ENCODE measurements at regions not wholly inside any gene's neighbourhood (a gene's known extent, or its start where the extent isn't known, plus 50 kb on each side); places are given as distances from the start of the nearest gene placed in this dataset.

DNA sequence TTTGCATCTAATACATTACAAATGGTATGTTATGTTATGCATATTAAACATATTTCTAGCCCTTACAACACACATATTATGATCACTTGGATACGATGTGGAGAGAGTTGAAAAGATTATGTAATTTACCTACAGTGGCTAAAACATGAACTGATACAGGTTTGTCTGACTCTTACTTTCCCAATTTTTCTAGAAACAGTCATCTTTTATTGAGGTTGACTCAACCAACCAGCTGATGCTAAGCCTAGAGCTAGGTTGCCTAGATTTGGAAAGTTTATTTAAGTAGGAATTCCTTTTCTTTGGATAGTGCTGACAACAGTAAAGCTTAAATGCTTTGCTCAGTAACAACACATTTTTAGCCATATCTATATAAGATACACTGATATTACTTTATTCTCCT, 1215.1 kb downstream of the ADGRL3 start:
- no peak for DNase-seq

DNA sequence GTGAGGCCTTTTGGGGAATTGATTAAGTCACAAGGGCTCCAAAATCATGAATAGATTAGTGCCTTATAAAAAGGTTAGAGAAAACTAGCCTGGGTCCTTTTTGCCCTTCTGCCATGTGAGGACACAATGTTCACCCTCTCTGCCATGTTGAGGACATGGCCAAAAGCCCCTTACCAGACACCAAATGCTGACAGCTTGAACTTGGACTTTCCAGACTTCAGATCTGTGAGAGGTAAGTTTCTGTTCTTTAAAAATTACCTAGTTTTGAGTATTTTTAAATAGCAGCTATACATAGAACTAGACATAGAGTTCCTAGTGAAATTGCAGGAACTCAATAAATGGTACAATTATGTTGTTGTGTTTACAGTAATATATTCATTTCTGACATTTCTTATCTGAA, 1214.4 kb downstream of the ADGRL3 start:
- no peak for DNase-seq

DNA sequence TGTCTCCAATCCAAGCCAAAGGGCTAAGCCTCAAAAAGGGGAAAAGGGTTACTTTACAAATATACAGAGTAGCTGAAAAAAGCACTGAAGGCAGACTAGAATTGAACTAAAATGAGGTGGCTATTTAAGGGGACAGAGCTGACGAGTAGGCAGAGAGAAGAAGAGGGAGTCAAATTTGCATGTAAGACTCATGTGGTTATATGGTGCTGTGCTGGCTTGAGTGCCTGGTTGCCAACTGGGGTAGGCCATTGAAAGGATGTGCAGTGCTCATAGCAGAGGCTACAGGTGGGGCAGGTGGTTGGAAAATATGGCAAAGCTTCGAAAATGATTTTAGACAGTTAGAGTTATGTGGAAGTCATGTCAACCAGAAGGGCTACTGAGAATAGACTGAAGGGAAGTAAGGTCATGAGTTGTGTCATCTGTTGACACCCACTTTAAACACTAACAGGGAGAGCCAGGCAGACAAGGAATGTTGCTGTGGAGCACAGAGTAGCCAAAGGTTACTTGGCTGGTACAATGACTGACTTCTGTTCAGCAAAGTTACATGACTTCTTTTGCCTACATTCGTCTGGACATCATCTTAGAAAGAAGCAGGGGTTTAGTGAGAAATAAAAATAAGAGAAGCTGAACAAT, 1210.4 kb downstream of the ADGRL3 start:
- no peak for DNase-seq

DNA sequence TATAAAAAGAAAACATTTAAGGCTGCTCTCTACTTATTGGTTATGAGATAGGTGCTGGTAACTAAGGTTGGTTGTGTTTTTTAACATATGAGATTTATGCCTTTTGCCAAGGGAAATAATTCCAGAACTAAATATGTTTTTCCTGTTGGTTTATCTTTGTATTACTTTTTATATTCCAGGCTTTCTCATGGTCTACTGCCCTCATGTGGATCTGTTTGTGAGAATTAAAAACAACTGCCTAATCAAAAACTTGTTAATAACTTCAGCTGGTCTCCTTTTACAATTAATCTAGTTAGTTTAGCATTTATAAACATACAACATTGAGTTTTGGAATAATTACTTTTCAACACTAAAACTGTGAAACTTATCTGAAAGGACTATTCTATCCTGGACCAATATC, 1208.3 kb downstream of the ADGRL3 start:
- no peak for DNase-seq

DNA sequence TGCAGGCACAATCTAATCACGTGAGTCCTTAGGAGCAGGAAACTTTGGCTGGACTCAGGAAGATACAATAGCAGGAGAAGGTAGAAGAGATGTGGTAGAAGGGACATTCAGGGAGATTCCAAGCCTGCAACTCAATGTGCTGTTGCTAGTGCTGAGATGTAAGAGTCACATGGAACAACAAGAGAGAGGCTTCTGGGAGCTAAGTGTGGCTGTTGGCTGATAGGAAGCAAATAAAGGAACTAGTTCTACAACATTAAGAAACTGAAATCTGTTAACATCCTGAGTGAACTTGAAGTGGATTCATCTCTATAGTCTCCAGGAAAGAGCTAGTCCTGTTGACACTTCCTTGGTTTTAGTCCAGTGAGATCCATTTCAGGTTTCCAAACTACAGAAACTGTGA, 1207.4 kb downstream of the ADGRL3 start:
- no peak for DNase-seq

DNA sequence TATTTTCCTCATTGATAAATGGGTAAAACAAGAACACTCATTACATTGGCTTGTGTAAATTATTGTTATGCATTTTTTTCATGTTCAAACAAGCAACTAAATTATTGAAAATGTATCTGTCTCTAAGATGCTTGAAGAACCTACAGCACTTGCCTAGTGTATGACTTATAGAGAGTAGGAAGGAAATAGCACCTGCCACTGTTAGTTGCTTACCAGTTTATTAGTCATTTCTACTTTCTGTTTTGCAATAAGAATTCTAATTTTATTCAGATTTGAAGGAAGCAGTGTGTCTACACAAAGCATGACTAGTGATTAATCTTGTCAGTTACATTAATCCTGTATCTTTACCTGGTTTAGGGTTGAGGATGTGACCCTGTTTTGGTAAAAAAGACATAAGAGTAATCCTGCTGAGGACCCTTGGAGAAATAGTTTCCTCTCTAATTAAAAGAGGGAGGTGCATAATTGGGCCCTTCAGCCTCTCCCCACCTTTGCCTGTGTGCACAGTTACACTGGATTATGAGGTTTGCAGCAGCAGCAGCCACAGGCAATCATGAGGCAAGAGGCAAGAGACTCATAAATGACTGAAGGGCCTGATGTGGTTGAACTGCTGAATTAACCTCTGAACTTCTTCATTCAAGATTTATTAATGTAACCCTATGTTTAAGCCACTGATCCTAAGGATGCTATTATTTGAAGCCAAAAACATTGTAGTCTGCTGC, 1202.1 kb downstream of the ADGRL3 start:
- DNase-seq = no peak

DNA sequence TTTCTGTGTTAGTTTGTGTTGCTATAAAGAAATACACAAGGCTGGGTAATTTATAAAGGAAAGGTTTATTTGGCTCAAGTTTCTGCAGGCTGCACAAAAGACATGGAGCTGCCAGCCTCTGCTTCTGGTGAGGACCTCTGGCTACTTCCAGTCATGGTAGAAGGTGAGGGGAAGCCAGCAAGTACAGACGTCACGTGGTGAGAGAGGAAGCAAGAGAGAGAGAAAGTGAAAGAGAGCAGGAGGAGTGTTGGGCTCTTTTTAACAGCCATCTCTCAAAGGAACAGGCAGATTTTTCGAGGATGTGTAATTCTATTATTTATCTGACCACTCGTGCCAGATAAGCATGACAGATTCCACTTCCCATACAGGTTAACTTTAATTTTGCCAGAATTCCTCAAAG, 1199.1 kb downstream of the ADGRL3 start:
- DNase-seq = no peak

DNA sequence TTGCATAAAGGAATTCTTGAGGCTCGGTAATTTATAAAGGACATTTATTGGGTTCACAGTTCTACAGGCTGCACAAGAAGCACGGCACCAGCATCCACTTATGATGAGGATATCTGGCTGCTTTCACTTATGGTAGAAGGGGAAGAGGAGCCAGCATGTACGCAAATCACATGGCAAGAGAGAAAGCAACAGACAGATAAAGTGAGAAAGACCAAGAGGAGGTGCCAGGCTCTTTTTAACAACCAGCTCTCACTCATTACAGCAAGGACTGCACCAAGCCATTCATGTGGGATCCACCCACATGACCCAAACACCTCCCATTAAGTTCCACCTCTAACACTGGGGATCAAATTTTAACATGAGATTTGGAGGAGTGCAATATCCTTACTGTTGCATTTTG, 1198.2 kb downstream of the ADGRL3 start:
- no peak for DNase-seq

DNA sequence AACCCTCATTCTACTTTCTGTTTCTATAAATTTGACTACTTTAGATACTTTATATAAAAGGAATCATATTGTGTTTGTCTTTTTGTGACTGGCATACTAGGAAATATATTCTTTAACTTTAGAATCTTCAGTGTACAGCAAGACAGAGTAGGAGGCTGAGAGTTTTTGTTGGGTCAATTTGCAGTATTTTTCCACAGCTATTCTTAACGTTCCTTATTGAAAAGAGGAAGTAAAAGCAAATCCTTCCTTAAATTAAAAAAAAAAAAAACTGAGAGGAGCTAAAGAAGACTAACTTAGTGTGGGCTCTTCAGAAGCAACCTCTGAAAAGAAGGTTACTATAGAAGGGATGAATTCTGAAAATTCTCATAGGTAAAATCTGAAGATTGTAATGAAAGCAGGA, 1194.6 kb downstream of the ADGRL3 start:
- DNase-seq = no peak

DNA sequence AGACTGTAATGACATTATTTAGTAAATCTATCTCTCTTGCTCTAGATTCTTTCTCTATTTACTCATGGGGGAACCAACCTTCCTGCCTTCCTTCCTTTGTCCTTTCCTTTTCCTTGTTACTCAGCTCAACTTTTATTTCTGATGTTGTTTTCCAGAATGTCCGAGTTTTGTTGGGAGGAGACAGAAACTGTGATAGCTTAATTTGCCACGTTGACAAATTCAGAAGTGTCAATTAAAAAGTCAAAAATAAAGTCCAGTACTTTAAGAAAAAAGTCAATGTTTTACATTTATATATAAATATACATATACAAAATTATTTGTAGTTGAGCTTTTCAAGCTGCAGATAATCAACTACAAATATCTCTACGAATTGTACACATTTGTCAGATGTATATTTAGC, 1187.7 kb downstream of the ADGRL3 start:
- no peak for DNase-seq

DNA sequence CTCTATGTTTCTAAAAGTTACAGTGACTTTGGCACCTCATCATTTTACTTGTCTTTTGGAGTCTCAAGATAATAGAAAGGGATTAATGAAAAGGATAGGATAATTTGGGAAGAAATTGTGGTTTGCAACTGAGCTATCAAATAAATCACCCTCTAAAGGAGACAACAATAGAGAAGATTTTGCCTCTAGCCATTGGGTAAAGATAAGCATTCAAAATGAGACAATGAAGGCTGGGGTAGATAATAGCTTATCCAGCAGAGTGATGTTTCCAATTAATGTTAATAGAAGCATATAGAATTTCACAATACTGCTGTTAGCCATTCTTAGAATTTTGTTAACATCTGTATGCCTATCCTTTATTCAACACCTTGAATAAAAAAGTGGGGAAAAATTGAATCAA, 1177.6 kb downstream of the ADGRL3 start:
- DNase-seq = no peak

DNA sequence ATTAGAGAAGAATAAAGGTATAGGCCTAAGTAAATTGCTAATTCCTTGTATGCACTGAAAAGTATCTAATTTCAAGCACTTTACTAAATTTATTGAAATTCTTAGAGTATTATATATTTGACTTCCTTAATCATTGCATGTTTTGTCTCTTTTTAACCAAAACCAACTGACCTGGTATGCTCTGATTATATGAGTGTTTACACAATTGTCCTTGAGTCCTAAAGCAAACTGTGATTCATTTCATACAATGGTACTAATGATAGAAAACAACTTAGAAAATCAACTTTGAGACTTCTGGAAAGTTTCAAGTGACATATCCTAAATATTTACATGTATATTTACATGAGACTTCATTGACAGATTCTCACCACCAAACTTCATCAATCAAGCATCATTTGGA, 1177.1 kb downstream of the ADGRL3 start:
- no peak for DNase-seq

DNA sequence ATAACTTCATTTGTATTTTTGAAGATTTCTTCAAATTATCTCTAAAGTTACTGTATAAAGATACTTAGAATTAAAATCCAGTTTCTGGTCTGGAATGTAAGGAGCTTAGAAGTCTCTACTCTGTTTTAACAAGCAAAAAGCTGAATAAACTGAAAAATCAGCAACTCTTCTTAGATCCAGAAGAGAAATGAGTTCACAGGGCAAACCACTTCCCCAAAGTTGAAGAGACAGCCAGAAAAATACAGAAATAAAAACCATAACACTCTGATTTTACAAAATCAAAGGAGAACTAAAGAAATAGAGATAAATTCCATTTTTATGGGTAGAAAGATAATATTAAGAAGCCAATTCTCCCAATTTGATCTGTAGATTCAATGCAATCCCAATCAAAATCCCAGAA, 1166.8 kb downstream of the ADGRL3 start:
- no peak for DNase-seq

DNA sequence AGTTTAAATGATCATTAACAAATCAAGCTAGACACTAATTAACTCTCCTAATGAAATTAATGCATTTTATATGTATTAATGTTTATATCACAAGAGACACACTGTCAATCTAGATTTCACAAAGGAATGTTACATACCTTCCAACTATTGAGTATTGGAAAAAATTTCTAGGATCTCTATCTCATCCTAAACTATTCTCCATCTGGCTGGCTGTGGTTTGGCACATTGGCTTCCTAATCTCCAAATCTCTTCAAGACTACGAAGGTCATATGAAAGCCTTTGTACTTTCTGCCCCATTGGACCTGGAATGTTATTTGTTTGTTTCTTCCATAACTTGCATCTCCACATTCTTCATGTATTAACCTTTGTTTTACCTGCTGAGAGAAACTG, 1160.0 kb downstream of the ADGRL3 start:
- no peak for DNase-seq

DNA sequence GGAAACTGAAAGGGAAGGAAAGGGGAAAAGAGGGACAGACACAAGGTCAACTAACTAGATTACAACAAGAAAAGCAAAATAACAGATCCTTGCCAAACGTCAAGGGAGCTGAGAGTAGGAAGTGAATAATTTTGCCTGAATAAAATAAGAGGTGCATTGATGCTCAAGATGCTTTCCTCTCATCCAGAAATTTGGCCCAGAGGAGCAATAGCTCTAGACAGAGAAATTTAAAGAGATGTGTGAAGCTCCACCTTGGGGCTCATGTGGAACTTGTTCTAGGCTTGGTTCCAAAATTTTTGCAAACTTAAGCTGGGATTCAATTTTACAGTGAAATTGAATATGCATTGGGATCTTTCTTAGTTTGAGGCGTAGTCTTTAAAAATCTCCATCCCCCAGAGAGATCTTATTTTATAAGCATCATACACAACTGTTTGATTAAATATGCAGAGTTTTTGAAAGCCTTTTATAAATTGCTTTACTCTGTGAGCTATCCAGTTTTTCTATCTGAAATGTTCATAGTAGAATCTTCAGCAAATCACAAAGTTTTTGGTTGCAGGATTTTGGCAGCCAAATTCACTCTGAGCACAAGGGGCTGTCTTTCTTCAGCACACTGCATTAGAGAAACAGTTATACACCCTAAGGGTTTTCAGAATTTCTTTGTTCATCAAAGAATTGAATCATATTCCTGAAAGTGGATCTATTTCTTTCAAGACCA, 1159.5 kb downstream of the ADGRL3 start:
- no peak for DNase-seq

DNA sequence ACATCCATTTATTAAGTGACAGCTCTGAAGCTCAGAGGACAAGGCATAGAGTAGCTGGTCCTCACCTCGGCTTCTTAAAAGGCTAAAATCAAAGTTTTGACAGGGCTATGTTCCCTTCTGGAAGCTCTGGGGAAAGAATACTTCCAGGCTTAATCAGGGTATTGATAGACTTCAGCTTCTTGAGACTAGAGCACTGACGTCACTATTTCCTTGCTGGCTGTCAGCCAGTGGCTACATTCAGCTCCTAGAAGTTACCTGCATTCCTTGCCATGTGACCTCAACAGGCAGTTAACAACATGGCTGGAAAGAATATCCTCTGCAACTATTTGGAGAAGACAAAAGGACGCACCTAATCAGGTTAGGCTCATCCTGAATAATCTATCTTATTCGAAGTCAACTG, 1144.8 kb downstream of the ADGRL3 start:
- no peak for DNase-seq

DNA sequence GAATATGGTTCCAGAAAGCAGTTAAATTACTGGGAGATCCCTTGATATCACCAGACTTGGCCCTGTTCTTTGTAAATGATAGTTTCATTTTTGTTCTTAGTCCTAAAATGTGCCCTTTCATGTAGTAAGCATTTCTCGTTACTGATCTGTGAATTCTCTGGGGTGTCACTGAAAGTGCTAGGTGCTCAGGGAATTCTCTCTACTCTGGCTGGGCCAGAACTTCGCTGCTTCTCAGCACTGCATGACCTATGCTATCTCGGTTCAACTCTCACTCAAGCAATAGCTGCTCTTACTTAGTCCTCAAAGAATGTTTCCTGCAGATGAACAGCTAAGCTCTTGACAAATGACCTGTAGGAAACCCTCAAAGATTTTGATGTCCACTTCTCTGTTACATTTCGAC, 1144.3 kb downstream of the ADGRL3 start:
- no peak for DNase-seq

DNA sequence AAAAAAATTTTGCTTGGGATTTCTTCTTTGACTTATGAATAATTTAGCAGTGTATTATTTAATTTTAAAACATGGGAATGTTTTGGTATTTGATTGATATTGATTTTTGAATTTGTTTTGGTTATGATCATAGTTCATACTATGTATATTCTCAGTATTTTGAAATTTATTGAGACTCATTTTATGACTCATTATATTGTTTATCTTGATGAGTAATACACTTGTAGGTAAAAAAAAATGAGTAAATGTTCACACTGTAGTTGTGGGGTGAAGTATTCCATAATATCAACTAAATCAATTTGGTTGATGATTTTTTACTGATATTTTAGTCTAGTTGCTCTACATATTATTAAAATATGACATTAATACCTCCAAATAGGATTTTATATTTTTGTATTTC, 1142.2 kb downstream of the ADGRL3 start:
- DNase-seq = no peak

DNA sequence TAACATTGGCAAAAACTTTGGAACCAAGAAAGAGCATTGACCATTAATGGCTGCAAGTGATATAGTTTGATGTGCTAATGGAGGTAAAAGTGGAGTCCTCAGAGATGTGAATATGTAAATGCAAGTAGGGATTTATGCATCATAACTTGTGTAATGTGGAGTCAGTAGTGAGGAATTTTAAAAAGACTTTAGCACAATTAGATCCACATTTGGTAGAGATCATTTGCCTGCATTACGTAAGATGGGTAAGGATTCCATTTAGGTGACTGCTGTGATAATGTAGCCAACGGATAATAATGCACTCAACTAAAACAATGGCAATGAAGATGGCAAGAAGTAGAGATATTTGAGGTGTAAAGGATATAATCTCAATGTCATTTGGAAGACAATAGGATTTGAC, 1128.4 kb downstream of the ADGRL3 start:
- DNase-seq = no peak

DNA sequence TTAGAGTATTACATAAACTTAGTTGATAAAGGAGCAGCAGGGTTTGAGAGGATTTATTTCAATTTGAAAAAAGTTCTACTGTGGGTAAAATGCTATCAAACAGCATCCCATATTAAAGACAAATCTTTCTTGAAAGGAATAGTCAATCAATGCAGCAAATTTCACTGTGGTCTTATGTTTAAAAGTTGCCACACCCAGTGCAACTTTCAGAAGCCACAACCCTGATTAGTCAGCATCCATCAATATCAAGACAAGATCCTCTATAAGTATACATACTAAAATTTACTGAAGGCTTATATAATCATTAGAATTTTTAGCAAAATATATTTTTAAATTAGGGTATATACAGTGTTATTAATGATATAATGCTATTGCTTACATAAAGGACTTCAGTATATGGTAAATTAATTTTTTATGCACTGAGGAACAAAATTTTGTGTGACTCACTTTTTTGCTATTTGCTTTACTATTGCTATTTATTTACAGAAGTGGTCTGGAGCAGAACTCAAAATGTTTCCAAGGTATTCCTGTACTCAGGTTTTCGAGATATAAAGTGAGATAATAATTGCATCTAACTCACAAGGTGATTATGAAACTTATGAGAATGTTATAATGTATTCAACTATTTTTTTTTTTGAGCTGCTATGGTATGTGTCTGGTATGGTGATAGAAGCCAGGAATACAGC, 1127.6 kb downstream of the ADGRL3 start:
- DNase-seq = no peak

DNA sequence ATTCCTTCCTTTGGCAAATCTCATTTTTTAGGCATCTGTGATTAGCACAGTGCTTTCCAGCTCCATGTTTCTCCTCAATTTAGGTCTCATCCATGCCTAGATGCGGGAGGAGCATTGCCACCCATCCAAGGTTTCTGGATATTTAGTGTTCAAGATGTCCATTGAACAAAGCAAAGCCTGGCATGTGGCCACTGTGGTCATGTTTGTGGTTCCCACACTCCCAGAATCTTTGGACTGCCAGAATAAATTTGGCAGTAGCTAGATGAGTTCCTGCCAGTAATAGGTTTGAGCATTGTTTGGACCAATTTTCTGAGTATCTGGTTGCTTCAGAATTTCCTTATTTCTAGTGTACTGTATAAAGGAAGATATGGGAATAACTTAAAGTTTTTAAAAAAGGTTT, 1124.1 kb downstream of the ADGRL3 start:
- no peak for DNase-seq

DNA sequence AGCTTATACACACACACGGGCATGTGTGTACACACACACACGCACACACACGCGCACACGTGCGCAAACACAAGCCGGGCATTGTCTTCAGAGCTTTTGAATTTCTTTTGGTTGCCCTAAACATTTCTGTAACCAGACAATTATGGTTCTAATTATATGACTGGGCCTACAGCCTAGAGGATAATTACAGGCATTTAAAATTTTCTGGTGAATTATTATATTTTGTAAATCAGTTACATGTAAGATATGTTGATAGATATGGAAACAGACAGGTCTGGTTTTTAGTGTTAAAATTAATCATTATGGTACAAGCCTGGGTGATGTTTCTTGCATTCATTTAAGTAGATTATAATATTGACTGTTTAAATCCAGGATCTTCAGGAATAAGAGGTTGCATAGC, 1120.5 kb downstream of the ADGRL3 start:
- no peak for DNase-seq

DNA sequence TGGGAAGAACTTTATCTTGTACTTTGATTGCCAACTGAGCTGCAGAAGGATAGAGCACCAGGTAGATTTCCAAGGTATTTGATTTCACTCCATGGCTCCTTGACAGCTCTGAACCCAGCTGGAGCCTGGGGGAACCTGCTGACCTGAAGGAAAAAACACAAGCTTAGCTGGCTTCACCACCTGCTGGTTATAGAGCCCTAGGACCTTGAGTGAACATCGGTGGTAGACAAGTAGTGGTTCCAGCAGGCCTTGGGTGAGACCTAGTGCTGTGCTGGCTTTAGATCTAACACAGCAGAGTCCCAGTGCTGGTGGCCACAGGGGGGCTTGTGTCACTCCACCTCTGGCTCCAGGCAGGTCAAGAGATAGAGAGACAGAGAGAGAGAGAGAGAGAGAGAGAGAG, 1102.6 kb downstream of the ADGRL3 start:
- no peak for DNase-seq

DNA sequence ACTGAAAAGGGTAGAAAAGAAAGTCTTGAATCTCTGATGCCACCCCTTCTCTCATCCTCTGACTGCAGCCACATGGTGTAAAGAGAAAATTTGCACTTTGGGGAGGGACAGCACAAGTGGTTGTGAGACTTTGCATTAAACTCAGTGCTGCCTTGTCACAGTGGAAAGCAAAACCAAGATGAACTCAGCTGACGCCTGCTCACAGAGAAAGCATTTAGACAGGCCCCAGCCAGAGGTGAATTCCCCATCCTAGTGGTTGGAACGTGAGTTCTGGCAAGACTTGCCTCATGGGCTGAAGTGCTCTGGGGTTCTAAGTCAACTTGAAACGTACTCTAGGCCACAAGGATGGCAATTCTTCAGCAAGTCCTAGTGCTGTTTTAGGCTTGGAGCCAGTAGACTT, 1101.4 kb downstream of the ADGRL3 start:
- DNase-seq = no peak

All from SHP77 treated with DMSO at 0.1 percent for 48 hours (cell line).